ENCODE measurements at regions not wholly inside any gene's neighbourhood (a gene's known extent, or its start where the extent isn't known, plus 50 kb on each side); places are given as distances from the start of the nearest gene placed in this dataset.

- no peaks in the 10 kb centered on the region for H3K9me3 ChIP-seq (replicated peaks; ENCODE audit: control insufficient read depth, insufficient read depth, low read depth, low read length)
- H3K4me2 ChIP-seq (ENCODE audit: insufficient read depth, low read length): no peak overlapping the region
- CTCF ChIA-PET (ENCODE audit: low intra/inter-chr PET ratio): no interaction called here
- in situ Hi-C loops (cut with MboI): no loop called here
- H3K27me3 ChIP-seq (ENCODE audit: control insufficient read depth in 2 of 2, insufficient read depth in 2 of 2, low read length in 2 of 2): no peaks in the 10 kb centered on the region
- no peak for DNase-seq (ENCODE audit: extremely low read depth in 1 of 4, low spot score in 3 of 4)
- H3K36me3 ChIP-seq (ENCODE audit: control insufficient read depth, insufficient read depth, low read length): no peaks in the 10 kb centered on the region
- no peaks in the 10 kb centered on the region for H3K4me1 ChIP-seq (replicated peaks in 1 of 2; ENCODE audit: control insufficient read depth in 2 of 2, insufficient read depth in 2 of 2, low read length in 2 of 2)
- FAIRE-seq: no peak
- H3K27ac ChIP-seq (ENCODE audit: extremely low read depth, low read depth, low read length): no peak overlapping the region
- no peaks in the 10 kb centered on the region for H3K9me1 ChIP-seq (ENCODE audit: control insufficient read depth, insufficient read depth, low read length)
- intact Hi-C loops (cut with micrococcal nuclease): no loop called here
- no peak overlapping the region for H2AFZ ChIP-seq (ENCODE audit: low read depth, low read length)
- ATAC-seq: no peak
- H4K20me1 ChIP-seq (replicated peaks; ENCODE audit: control insufficient read depth, insufficient read depth, low read length): no peaks in the 10 kb centered on the region
- H3K4me3 ChIP-seq: no peak overlapping the region
- TF ChIP-seq FOS (IDR thresholded peaks at IDR 0.05; ENCODE audit: extremely low read depth, insufficient read length) (no peak), EGR1 (conservative IDR thresholded peaks at IDR 0.05) (no peak), NUFIP1 (IDR thresholded peaks at IDR 0.05; ENCODE audit: partially characterized antibody) (no peak), BRD9 (IDR thresholded peaks at IDR 0.05; ENCODE audit: low read depth, partially characterized antibody) (no peak), ZNF717 (CRISPR knock-in tag; IDR thresholded peaks at IDR 0.05) (no peak), POLR2G (IDR thresholded peaks at IDR 0.05; ENCODE audit: low read depth, low read length) (no peak), DACH1 (IDR thresholded peaks at IDR 0.05; ENCODE audit: partially characterized antibody) (no peak), ESRRB (CRISPR knock-in tag; IDR thresholded peaks at IDR 0.05; ENCODE audit: borderline replicate concordance) (no peak), ZNF174 (CRISPR knock-in tag; IDR thresholded peaks at IDR 0.05) (no peak), ZBTB7A (IDR thresholded peaks at IDR 0.05; ENCODE audit: borderline replicate concordance, control insufficient read depth, low read depth, low read length) (no peak), E2F3 (CRISPR knock-in tag; IDR thresholded peaks at IDR 0.05) (no peak), CHD7 (IDR thresholded peaks at IDR 0.05; ENCODE audit: low read depth, low read length) (no peak)
- POLR2A ChIA-PET: no interaction called here
- no peaks in the 10 kb centered on the region for H3K79me2 ChIP-seq (ENCODE audit: control insufficient read depth, insufficient read depth, low read length)
- no peak overlapping the region for H3K9ac ChIP-seq (ENCODE audit: insufficient read depth in 1 of 2, low read depth in 2 of 2, low read length in 2 of 2)
- BruUV-seq (replicated peaks): no TSS peak
These were observed 238.2 kb downstream of the C4orf33 start for GRCh38 chr4:129334136-129334535.
